NCI-H1105 (cell line): ENCODE measurements at regions not wholly inside any gene's neighbourhood (a gene's known extent, or its start where the extent isn't known, plus 50 kb on each side); places are given as distances from the start of the nearest gene placed in this dataset.

Experiments used
- DNase-seq: peaks from one replicate; lab custom pipeline; 2025; lab: John Stamatoyannopoulos, UW

DNA sequence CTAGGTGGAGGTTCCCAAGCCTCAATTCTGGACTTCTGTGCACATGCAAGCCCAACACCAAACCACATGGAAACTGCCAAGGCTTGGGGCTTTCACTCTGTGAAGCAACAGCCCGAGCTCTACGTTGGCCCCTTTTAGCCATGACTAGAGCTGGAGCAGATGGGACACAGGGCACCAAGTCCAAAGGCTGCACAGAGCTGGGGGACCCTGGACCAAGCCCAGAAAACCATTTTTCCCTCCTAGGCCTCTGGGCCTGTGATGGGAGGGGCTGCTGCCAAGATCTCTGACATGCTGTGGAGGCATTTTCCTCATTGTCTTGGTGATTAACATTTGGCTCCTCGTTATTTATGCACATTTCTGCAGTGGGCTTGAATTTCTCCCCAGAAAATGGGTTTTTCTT, 258.7 kb upstream of the ACTRT1 start:
- no peak for DNase-seq

DNA sequence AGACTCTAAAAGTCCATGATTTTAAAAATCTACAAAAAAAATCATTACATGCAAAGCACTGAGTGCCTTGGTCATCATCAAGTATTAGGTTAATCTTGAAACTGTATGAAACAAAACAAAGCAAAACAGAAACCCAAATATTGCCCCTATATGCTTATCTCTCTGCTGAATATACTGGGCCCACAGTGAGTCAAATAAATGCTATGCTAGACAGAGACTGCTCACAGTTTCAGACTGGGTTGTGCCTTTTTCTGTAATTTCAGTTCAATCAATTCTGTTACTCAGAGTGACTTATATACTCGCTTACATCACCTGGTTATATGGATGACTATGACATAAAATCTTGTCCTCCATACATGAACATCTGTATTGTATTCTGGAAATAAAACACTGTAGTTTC, 257.1 kb upstream of the ACTRT1 start:
- DNase-seq: no peak

DNA sequence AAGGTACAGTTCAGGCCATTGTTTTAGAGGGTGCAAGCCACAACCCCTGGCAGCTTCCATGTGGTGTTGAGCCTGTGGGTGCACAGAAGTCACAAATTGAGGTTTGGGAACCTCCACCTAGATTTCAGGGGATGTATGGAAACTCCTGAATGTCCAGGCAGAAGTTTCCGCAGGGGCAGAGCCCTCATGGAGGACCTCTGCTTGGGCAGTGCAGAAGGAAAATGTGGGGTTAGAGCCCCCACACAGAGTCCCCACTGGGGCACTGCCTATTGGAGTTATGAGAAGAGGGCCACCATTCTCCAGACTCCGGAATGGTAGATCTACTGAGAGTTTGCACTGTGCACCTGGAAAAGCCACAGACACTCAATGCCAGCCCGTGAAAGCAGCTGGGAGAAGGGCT, 242.0 kb upstream of the ACTRT1 start:
- DNase-seq: no peak

DNA sequence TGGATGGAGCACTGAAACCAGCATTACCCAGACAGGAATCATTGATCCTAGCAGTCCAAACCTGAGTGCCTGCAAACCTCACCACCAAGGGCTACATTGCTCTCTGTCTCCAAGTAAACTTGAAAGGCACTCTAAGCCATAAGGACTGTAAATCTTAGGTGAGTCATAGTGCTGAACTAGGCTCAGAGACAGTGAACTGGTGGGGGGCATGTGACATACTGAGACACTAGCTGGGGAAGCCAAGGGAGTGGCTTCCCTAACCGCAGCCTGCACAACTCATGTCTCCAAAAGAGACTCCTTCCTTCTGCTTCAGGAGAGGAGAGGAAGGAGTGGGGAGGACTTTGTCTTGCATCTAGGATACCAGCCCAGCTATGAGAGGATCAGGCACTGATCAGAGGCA, 235.5 kb upstream of the ACTRT1 start:
- DNase-seq: no peak

DNA sequence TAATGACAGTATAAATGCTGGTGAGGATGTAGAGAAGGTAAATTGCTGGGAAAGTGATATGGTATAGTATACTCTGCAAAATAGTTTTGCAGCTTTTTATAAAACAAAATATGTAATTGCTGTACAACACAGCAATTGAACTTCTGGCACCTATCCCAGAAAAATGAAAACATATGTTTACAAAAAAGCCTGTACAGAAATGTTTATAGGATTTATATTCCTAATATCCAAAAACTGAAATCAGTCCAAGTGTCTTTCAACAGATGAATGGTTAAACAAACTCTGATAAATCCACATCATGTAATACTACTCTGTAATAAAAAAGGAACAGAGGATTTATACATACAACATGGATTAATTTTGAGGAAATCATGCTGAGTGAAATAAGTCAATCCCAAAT, 198.4 kb upstream of the ACTRT1 start:
- DNase-seq: no peak

DNA sequence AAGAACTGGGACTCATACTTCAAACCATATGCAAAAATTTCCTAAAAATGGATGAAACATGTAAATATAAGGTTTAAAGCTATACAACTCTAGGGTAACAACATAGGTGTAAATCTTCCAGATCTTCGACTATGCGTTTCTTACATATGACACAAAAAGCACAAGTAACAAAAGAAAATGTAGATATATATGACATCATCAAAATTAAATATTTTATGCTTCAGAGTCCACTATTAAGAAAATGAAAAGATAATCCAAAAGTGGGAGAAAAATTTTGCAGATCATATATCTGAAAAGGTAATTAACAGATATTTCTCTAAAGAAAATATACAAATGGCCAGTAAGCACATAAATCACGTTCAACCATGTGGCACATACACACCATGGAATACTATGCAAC, 164.2 kb upstream of the ACTRT1 start:
- DNase-seq: no peak

DNA sequence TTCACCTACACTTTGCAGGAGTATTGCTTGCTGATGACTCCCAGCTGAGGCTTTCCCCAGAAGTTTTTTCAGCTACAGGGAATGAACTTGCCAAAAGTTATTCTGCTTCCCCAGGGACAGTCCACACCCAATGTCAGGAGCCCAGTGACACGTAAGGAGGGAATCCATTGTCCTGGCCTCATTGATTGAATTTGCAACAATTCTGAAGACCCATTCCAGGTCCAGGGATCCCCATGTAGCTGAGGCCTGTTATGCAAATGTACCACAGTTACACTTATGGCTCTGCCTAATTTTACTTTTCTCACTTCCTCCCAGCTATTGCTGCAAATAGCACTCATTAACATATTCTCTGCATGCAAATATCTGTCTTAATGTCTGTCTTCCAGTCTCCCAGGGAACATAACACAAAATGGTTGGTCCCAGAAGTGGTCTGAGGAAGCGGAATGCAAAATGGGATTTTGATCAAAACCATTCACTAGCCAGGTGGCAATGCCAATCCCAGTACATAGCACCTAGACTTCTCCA, 113.7 kb upstream of the ACTRT1 start:
- DNase-seq: no peak

DNA sequence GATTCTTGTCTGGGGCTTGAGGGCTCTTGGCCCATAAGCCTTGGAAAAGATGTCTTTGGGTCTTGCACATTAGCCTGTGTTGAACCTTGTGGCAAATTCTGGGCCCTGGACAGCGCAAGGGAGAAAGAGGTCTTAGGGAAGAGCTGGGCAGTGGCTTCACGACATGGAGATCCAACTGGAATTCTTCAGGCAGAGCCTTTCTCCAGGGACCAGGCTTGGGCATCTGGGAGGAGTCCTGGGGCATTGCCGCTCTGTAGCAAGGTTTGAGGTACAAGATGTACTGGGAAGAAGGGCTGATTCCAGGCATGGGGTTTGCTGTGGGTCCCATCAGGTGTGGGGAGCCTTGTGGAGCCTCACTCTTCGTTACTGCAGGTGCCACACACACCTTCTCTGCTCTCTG, 104.0 kb upstream of the ACTRT1 start:
- no peak for DNase-seq

DNA sequence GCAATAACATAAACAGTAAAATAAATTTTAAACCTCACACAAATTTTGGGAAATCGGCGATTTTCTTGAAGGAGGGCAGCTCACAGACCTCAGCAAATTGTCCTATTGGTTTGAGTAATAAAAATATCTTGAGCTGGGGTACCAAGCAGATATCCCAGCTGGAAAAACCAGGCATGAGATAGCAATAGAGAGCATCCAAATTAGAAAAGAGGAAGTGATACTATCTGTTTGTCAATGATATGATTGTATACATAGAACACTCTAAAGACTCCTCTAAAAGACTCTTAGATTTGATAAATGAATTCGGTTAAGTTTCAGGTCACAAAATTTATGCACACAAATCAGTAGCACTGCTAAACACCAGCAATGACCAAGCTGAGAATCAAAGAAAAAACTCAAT, 90.5 kb upstream of the ACTRT1 start:
- DNase-seq: no peak

DNA sequence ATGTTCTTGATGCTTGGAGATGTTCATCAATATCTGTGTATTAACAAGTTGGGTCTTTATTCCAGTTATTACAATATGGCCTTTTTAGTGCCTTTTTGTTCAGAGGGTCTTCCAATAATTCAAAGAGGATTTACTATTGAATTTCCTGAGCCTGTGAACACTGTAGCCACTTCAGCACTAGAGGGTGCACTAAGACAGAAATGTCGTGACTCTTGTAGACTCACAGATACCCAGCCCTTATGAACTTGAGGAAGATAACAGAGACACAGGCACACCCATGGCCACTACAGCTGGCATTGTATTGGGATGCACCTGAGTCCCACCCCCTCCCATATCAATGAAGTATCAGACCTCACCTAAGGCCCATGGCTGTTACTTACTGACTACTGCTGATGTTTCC, 54.4 kb upstream of the ACTRT1 start:
- DNase-seq: peak; percentile 2

DNA sequence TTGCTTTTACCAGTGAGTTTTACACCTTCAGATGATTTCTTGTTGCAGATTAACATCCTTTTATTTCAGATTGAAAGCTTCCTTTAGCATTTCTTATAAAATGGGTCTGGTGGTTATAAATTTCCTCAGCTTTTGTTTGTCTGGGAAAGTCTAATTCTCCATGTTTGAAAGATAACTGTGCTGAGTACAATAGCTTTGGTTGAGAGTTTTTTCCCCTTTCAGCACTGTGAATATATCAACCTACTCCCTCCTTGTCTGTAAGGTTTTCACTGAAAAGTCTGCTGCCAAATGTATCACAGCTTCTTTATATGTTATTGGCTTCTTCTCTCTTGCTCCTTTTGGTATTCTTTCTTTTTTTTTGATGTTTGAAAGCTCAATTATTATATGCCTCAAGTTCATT, 53.5 kb upstream of the ACTRT1 start:
- DNase-seq: no peak
